ENCODE measurements at regions not wholly inside any gene's neighbourhood (a gene's known extent, or its start where the extent isn't known, plus 50 kb on each side); places are given as distances from the start of the nearest gene placed in this dataset.

GRCh38 chr4:12421364-12421763 is 992.7 kb upstream of the HS3ST1 start:
- TF ChIP-seq POLR2A (IDR thresholded peaks at IDR 0.05): no peak
- no peak for TF ChIP-seq CTCF (IDR thresholded peaks at IDR 0.05)
- intact Hi-C loops (cut with DNase I): no loop called here
- Histone ChIP-seq H3K27ac (no peak overlapping the region), H3K9me3 (no peaks in the 10 kb centered on the region), H3K27me3 (no peaks in the 10 kb centered on the region), H3K4me1 (peaks cover 0 to 4% (median 0%) of the 10 kb centered on the region in 12 donors), H3K36me3 (no peaks in the 10 kb centered on the region), H3K4me3 (no peak overlapping the region)
- ATAC-seq (no peak), DNase-seq (no peak)
- 89 to 93% (median 91%) methylated on average over 5 of the region's 5 CpGs for WGBS, 4 donors

DNA sequence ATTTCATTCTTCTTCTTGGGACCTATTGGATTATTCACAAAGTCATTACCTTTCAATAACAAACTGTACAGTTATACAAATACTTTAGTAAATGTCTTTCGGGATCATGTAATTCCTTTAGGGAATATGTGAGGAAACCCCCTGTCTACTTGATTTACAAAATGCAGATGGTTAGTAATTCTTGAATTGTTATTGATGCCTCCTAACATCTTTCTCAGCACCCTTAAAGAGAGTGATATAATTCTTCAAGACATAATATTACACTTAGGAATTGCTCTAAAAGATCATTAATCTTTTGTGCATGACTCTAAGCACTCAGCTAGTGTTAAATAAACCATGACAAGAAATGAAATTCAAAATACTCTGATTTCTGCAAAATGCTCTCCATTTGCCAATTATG is 988.1 kb upstream of the HS3ST1 start:
- H3K4me3 ChIP-seq: no peak overlapping the region
- no peak overlapping the region for H3K27ac ChIP-seq
- TF ChIP-seq CTCF (IDR thresholded peaks at IDR 0.05) (no peak), POLR2A (IDR thresholded peaks at IDR 0.05) (no peak)
- H3K9me3 ChIP-seq: no peaks in the 10 kb centered on the region
- H3K36me3 ChIP-seq: no peaks in the 10 kb centered on the region
- no peak for DNase-seq
- intact Hi-C loops (cut with DNase I): no loop called here
- peaks cover 0 to 9% (median 0%) of the 10 kb centered on the region in 12 donors for H3K4me1 ChIP-seq
- 62 to 71% (median 66%) methylated on average over 1 of the region's 1 CpG for WGBS, 4 donors
- H3K27me3 ChIP-seq: no peaks in the 10 kb centered on the region
- ATAC-seq: no peak

GRCh38 chr4:12414181-12414812 is 985.6 kb upstream of the HS3ST1 start:
- 73 to 82% (median 75%) methylated on average over 4 of the region's 4 CpGs for whole genome bisulfite sequencing, 4 donors
- Histone ChIP-seq H3K9me3 (no peaks in the 10 kb centered on the region), H3K4me1 (peaks cover 0 to 11% (median 0%) of the 10 kb centered on the region in 12 donors), H3K36me3 (no peaks in the 10 kb centered on the region), H3K27me3 (no peaks in the 10 kb centered on the region), H3K4me3 (no peak overlapping the region), H3K27ac (peak overlapping the region in 3 of 12 donors; percentile 20 to 75 (median 54))
- no peak for TF ChIP-seq CTCF (IDR thresholded peaks at IDR 0.05)
- TF ChIP-seq POLR2A (IDR thresholded peaks at IDR 0.05): no peak
- ATAC-seq (peak; percentile 36 to 78 (median 64)), DNase-seq (no peak)
- intact Hi-C loops (cut with DNase I): loop anchor here in 1 of 10 donors (5.0 kb wide), 1 partner anchor 372 kb away; no protein-coding TSS in a partner anchor

- Histone ChIP-seq H3K9me3 (no peaks in the 10 kb centered on the region), H3K4me1 (peaks cover 0 to 11% (median 0%) of the 10 kb centered on the region in 12 donors), H3K36me3 (no peaks in the 10 kb centered on the region), H3K27ac (no peak overlapping the region), H3K27me3 (no peaks in the 10 kb centered on the region), H3K4me3 (no peak overlapping the region)
- WGBS, 4 donors: 72 to 84% (median 73%) methylated on average over 4 of the region's 4 CpGs
- DNase-seq: peak in 1 of 5 donors; percentile 30
- no peak for TF ChIP-seq CTCF (IDR thresholded peaks at IDR 0.05)
- intact Hi-C loops (cut with DNase I): loop anchor here in 1 of 10 donors (5.0 kb wide), 1 partner anchor 369 kb away; no protein-coding TSS in a partner anchor
- ATAC-seq: peak in 1 of 4 donors; percentile 36
These were observed 982.4 kb upstream of the HS3ST1 start for GRCh38 chr4:12411072-12411471.

Measured in heart left ventricle (tissue), 16 donors.